ENCODE measurements at regions not wholly inside any gene's neighbourhood (a gene's known extent, or its start where the extent isn't known, plus 50 kb on each side); places are given as distances from the start of the nearest gene placed in this dataset.

GRCh38 chr7:63057265-63057664 is 941.4 kb upstream of the ZNF722 start:
- TF ChIP-seq CTCF (IDR thresholded peaks at IDR 0.05) (no peak), ZFX (IDR thresholded peaks at IDR 0.05; ENCODE audit: borderline replicate concordance) (no peak)

All from 22Rv1 (cell line).